Upper lobe of left lung (tissue), 4 donors: ENCODE measurements at regions not wholly inside any gene's neighbourhood (a gene's known extent, or its start where the extent isn't known, plus 50 kb on each side); places are given as distances from the start of the nearest gene placed in this dataset.

Source experiments
- CTCF ChIP-seq, 6 experiments: fragments of 450-650 bp in 4 of 6; fragments of 200-600 bp in 2 of 6; sonication (generic) in 2 of 6; IDR thresholded peaks; one replicate each; pipeline ENCODE4 v1.5.1; 2016 to 2019; ENCODE audit warnings: antibody characterized with exemption in 6 of 6
- EP300 ChIP-seq, 4 donors: sonication (generic); formaldehyde crosslinking; IDR thresholded peaks; one replicate each; pipeline ENCODE4 v1.5.1; 2017; ENCODE audit warnings: antibody characterized with exemption in 4 of 4, control low read depth in 2 of 4

GRCh38 chr6:119467488-119468081 lies 118.0 kb upstream of the MAN1A1 start:
- TF ChIP-seq EP300 (IDR thresholded peaks at IDR 0.05): no peak
- TF ChIP-seq CTCF (IDR thresholded peaks at IDR 0.05): no peak
